ENCODE measurements at regions not wholly inside any gene's neighbourhood (a gene's known extent, or its start where the extent isn't known, plus 50 kb on each side); places are given as distances from the start of the nearest gene placed in this dataset.

- Histone ChIP-seq H3K27ac (ENCODE audit: low read length) (no peak overlapping the region), H3K4me3 (ENCODE audit: low read length) (no peak overlapping the region), H3K36me3 (ENCODE audit: control insufficient read depth, insufficient read depth, low read length) (no peaks in the 10 kb centered on the region), H3K9me3 (ENCODE audit: control insufficient read depth, insufficient read depth, low read length) (no peaks in the 10 kb centered on the region), H3K27me3 (ENCODE audit: control insufficient read depth, insufficient read depth, low read length) (no peaks in the 10 kb centered on the region), H3K4me1 (ENCODE audit: control insufficient read depth, insufficient read depth, low read length) (no peaks in the 10 kb centered on the region)
- no peaks in the 10 kb centered on the region for H3K27me3 Mint-ChIP-seq (ENCODE audit: low read depth in 2 of 2)
- ATAC-seq (no peak), DNase-seq (no peak)
- peaks cover 3 to 4% of the 10 kb centered on the region in 2 donors for H3K9me3 Mint-ChIP-seq
- no peak for TF ChIP-seq CTCF (IDR thresholded peaks at IDR 0.05)
- no peak overlapping the region for H3K27ac Mint-ChIP-seq
- no peaks in the 10 kb centered on the region for H3K36me3 Mint-ChIP-seq
- intact Hi-C loops (cut with micrococcal nuclease), result no loop called here
- no peak overlapping the region for H3K4me3 Mint-ChIP-seq
- H3K4me1 Mint-ChIP-seq, result no peaks in the 10 kb centered on the region
These were observed 686.3 kb upstream of the LRFN5 start for GRCh38 chr14:40920380-40920779.

- Histone ChIP-seq H3K9me3 (ENCODE audit: control insufficient read depth, insufficient read depth, low read length) (no peaks in the 10 kb centered on the region), H3K36me3 (ENCODE audit: control insufficient read depth, insufficient read depth, low read length) (no peaks in the 10 kb centered on the region), H3K4me3 (ENCODE audit: low read length) (no peak overlapping the region), H3K27me3 (ENCODE audit: control insufficient read depth, insufficient read depth, low read length) (no peaks in the 10 kb centered on the region), H3K4me1 (ENCODE audit: control insufficient read depth, insufficient read depth, low read length) (no peaks in the 10 kb centered on the region), H3K27ac (ENCODE audit: low read length) (no peak overlapping the region)
- DNase-seq, result no peak
- Mint-ChIP-seq H3K4me3 (no peak overlapping the region), H3K36me3 (no peaks in the 10 kb centered on the region), H3K9me3 (peaks cover 2 to 5% of the 10 kb centered on the region in 2 donors), H3K27ac (no peak overlapping the region), H3K4me1 (no peaks in the 10 kb centered on the region), H3K27me3 (ENCODE audit: low read depth in 2 of 2) (no peaks in the 10 kb centered on the region)
- WGBS (ENCODE audit: insufficient coverage), result 91% methylated on average over 4 of the region's 4 CpGs
- ATAC-seq, result no peak
- no peak for TF ChIP-seq CTCF (IDR thresholded peaks at IDR 0.05)
- intact Hi-C loops (cut with micrococcal nuclease), result no loop called here
These were observed 695.5 kb upstream of the LRFN5 start for GRCh38 chr14:40911141-40911540.

- intact Hi-C loops (cut with micrococcal nuclease), result no loop called here
- no peak for TF ChIP-seq CTCF (IDR thresholded peaks at IDR 0.05)
- 29% methylated on average over 2 of the region's 2 CpGs for WGBS (ENCODE audit: insufficient coverage)
- H3K36me3 Mint-ChIP-seq, result no peaks in the 10 kb centered on the region
- Histone ChIP-seq H3K4me3 (ENCODE audit: low read length) (no peak overlapping the region), H3K36me3 (ENCODE audit: control insufficient read depth, insufficient read depth, low read length) (no peaks in the 10 kb centered on the region), H3K4me1 (ENCODE audit: control insufficient read depth, insufficient read depth, low read length) (no peaks in the 10 kb centered on the region), H3K9me3 (ENCODE audit: control insufficient read depth, insufficient read depth, low read length) (no peaks in the 10 kb centered on the region), H3K27ac (ENCODE audit: low read length) (no peak overlapping the region), H3K27me3 (ENCODE audit: control insufficient read depth, insufficient read depth, low read length) (no peaks in the 10 kb centered on the region)
- no peaks in the 10 kb centered on the region for H3K27me3 Mint-ChIP-seq (ENCODE audit: low read depth in 2 of 2)
- DNase-seq (no peak), ATAC-seq (no peak)
- peaks cover 0 to 7% of the 10 kb centered on the region in 2 donors for H3K9me3 Mint-ChIP-seq
- no peaks in the 10 kb centered on the region for H3K4me1 Mint-ChIP-seq
- H3K4me3 Mint-ChIP-seq, result no peak overlapping the region
- H3K27ac Mint-ChIP-seq, result no peak overlapping the region
These were observed 696.8 kb upstream of the LRFN5 start for GRCh38 chr14:40909906-40910305.

GRCh38 chr14:40903709-40904108 lies 703.0 kb upstream of the LRFN5 start:
- Histone ChIP-seq H3K9me3 (ENCODE audit: control insufficient read depth, insufficient read depth, low read length) (peaks cover 2% of the 10 kb centered on the region), H3K27ac (ENCODE audit: low read length) (no peak overlapping the region), H3K36me3 (ENCODE audit: control insufficient read depth, insufficient read depth, low read length) (no peaks in the 10 kb centered on the region), H3K27me3 (ENCODE audit: control insufficient read depth, insufficient read depth, low read length) (no peaks in the 10 kb centered on the region), H3K4me3 (ENCODE audit: low read length) (no peak overlapping the region), H3K4me1 (ENCODE audit: control insufficient read depth, insufficient read depth, low read length) (no peaks in the 10 kb centered on the region)
- peaks cover 6 to 11% of the 10 kb centered on the region in 2 donors for H3K9me3 Mint-ChIP-seq
- no peak overlapping the region for H3K4me3 Mint-ChIP-seq
- H3K27me3 Mint-ChIP-seq (ENCODE audit: low read depth in 2 of 2), result no peaks in the 10 kb centered on the region
- intact Hi-C loops (cut with micrococcal nuclease), result no loop called here
- no peak for TF ChIP-seq CTCF (IDR thresholded peaks at IDR 0.05)
- no peak for ATAC-seq
- no peaks in the 10 kb centered on the region for H3K4me1 Mint-ChIP-seq
- no peak overlapping the region for H3K27ac Mint-ChIP-seq
- H3K36me3 Mint-ChIP-seq, result peaks cover 4% of the 10 kb centered on the region
- DNase-seq, result no peak
